ENCODE measurements at regions not wholly inside any gene's neighbourhood (a gene's known extent, or its start where the extent isn't known, plus 50 kb on each side); places are given as distances from the start of the nearest gene placed in this dataset.

GRCh38 chr4:3818371-3818770 is 52.2 kb downstream of the ADRA2C start:
- TF ChIP-seq, protein P1, sequence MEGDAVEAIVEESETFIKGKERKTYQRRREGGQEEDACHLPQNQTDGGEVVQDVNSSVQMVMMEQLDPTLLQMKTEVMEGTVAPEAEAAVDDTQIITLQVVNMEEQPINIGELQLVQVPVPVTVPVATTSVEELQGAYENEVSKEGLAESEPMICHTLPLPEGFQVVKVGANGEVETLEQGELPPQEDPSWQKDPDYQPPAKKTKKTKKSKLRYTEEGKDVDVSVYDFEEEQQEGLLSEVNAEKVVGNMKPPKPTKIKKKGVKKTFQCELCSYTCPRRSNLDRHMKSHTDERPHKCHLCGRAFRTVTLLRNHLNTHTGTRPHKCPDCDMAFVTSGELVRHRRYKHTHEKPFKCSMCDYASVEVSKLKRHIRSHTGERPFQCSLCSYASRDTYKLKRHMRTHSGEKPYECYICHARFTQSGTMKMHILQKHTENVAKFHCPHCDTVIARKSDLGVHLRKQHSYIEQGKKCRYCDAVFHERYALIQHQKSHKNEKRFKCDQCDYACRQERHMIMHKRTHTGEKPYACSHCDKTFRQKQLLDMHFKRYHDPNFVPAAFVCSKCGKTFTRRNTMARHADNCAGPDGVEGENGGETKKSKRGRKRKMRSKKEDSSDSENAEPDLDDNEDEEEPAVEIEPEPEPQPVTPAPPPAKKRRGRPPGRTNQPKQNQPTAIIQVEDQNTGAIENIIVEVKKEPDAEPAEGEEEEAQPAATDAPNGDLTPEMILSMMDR (IDR thresholded peaks at IDR 0.05; ENCODE audit: low read depth, low read length): no peak
- TF ChIP-seq POLR2A (IDR thresholded peaks at IDR 0.05; ENCODE audit: extremely low read depth, insufficient read length): no peak
- TF ChIP-seq MYC (IDR thresholded peaks at IDR 0.05; ENCODE audit: low read depth, low read length): no peak

Data from NB4 (cell line).